Testis (tissue), 2 donors: ENCODE measurements at regions not wholly inside any gene's neighbourhood (a gene's known extent, or its start where the extent isn't known, plus 50 kb on each side); places are given as distances from the start of the nearest gene placed in this dataset.

Experiments
- POLR2A ChIP-seq: fragments of 450-650 bp; IDR thresholded peaks from one replicate; pipeline ENCODE4 v1.6.1; 2017; ENCODE audit warnings: antibody characterized with exemption, mild to moderate bottlenecking, moderate library complexity
- TF ChIP-seq, protein P1 (sequence below), 3 experiments: fragments of 450-650 bp in 2 of 3; fragments of 200-600 bp in 1 of 3; sonication (generic) in 1 of 3; IDR thresholded peaks; one replicate each; pipeline ENCODE4 v1.5.1; 2016 to 2019; ENCODE audit warnings: antibody characterized with exemption in 3 of 3, mild to moderate bottlenecking in 2 of 3, moderate library complexity in 1 of 3

DNA sequence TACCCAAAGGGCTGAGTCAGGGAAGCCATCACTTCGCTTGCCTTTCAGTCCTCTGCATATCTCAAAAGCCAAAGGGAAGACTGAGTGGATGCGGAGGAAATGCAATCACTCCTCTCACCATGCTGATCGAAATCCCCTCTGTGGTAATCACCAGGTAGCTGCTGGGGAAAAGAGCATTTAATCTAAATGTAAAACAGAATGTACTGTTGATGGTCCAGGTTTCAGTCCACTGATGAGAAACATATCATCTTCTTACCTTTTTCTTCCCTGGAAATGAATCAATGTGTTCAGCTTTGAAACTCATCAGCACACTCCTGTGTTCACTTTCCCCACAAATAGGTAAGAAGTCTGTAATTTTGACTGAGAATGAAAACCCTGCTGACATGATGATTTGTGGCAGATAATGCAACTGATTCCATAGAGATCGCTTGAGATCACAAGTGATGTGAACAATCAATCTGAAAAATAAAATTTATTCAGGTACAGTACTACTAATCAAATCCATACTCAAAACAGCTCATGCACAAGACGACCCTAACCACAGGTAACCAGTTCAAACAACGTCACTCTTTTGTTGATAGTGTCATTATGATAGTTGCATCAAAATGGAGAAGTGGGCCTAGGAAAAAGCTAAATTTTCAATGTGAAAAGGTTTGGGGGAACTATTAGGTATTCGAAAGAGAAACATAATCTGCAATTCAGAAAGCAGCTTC is 454.0 kb upstream of the RGMB start:
- TF ChIP-seq, protein P1, sequence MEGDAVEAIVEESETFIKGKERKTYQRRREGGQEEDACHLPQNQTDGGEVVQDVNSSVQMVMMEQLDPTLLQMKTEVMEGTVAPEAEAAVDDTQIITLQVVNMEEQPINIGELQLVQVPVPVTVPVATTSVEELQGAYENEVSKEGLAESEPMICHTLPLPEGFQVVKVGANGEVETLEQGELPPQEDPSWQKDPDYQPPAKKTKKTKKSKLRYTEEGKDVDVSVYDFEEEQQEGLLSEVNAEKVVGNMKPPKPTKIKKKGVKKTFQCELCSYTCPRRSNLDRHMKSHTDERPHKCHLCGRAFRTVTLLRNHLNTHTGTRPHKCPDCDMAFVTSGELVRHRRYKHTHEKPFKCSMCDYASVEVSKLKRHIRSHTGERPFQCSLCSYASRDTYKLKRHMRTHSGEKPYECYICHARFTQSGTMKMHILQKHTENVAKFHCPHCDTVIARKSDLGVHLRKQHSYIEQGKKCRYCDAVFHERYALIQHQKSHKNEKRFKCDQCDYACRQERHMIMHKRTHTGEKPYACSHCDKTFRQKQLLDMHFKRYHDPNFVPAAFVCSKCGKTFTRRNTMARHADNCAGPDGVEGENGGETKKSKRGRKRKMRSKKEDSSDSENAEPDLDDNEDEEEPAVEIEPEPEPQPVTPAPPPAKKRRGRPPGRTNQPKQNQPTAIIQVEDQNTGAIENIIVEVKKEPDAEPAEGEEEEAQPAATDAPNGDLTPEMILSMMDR (IDR thresholded peaks at IDR 0.05) = no peak
- no peak for TF ChIP-seq POLR2A
